Stimulated activated CD8-positive, alpha-beta memory T cell treated with anti-CD3 and anti-CD28 coated beads, Interleukin-15, amount 100 ng/mL, for 4 hours (primary cell): ENCODE measurements at regions not wholly inside any gene's neighbourhood (a gene's known extent, or its start where the extent isn't known, plus 50 kb on each side); places are given as distances from the start of the nearest gene placed in this dataset.

ENCODE experiments used
- DNase-seq, 2 donors: peaks; one replicate each; pipeline ENCODE4 v3.0.0-alpha.2; 2020; ENCODE audit warnings: low read depth in 2 of 2

- DNase-seq, result no peak
These were observed 162.0 kb downstream of the TM9SF2 start for GRCh38 chr13:99663185-99663825.

GRCh38 chr13:99662678-99663077, 161.4 kb downstream of the TM9SF2 start:
- no peak for DNase-seq

- DNase-seq, result no peak
These were observed 160.5 kb downstream of the TM9SF2 start for GRCh38 chr13:99661791-99662190.

- no peak for DNase-seq
These were observed 158.7 kb downstream of the TM9SF2 start for GRCh38 chr13:99659866-99660554.

- DNase-seq, result no peak
These were observed 158.0 kb downstream of the TM9SF2 start for GRCh38 chr13:99659226-99659625.

- peak in 1 of 2 donors; percentile 16 for DNase-seq
These were observed 157.2 kb downstream of the TM9SF2 start for GRCh38 chr13:99658261-99658991.

- no peak for DNase-seq
These were observed 156.6 kb downstream of the TM9SF2 start for GRCh38 chr13:99657848-99658260.

- DNase-seq, result no peak
These were observed 155.6 kb downstream of the TM9SF2 start for GRCh38 chr13:99656844-99657381.

- DNase-seq, result peak; percentile 46 to 72
These were observed 154.9 kb downstream of the TM9SF2 start for GRCh38 chr13:99656092-99656745.

- no peak for DNase-seq
These were observed 154.2 kb downstream of the TM9SF2 start for GRCh38 chr13:99655351-99656091.

- DNase-seq, result no peak
These were observed 152.8 kb downstream of the TM9SF2 start for GRCh38 chr13:99654076-99654475.

GRCh38 chr13:99653526-99653925, 152.3 kb downstream of the TM9SF2 start:
- DNase-seq, result no peak

GRCh38 chr13:99652901-99653300, 151.6 kb downstream of the TM9SF2 start:
- no peak for DNase-seq

- DNase-seq, result no peak
These were observed 150.9 kb downstream of the TM9SF2 start for GRCh38 chr13:99652141-99652540.

- DNase-seq, result no peak
These were observed 149.7 kb downstream of the TM9SF2 start for GRCh38 chr13:99651016-99651415.

GRCh38 chr13:99650410-99650809, 149.1 kb downstream of the TM9SF2 start:
- DNase-seq, result no peak

GRCh38 chr13:99648927-99649326, 147.7 kb downstream of the TM9SF2 start:
- DNase-seq, result no peak

- no peak for DNase-seq
These were observed 146.9 kb downstream of the TM9SF2 start for GRCh38 chr13:99648066-99648665.

- no peak for DNase-seq
These were observed 146.3 kb downstream of the TM9SF2 start for GRCh38 chr13:99647596-99647985.

- DNase-seq, result no peak
These were observed 145.8 kb downstream of the TM9SF2 start for GRCh38 chr13:99646866-99647595.
